Nephron (organoid): ENCODE measurements at regions not wholly inside any gene's neighbourhood (a gene's known extent, or its start where the extent isn't known, plus 50 kb on each side); places are given as distances from the start of the nearest gene placed in this dataset.

Experiments
- H3K27ac Mint-ChIP-seq, 3 experiments: 2 replicates each; pipeline ENCODE4 v1.8.0; 2020; ENCODE audit warnings: mixed read lengths in 3 of 3, mild to moderate bottlenecking in 2 of 3, moderate library complexity in 1 of 3
- H3K27me3 Mint-ChIP-seq: 2 replicates; pipeline ENCODE4 v1.8.0; 2021; ENCODE audit warnings: low read depth, mild to moderate bottlenecking, moderate library complexity, mixed read lengths
- H3K36me3 Mint-ChIP-seq: 2 replicates; pipeline ENCODE4 v1.8.0; 2020; ENCODE audit warnings: low read depth, mixed read lengths
- H3K4me1 Mint-ChIP-seq: 2 replicates; pipeline ENCODE4 v1.8.0; 2020; ENCODE audit warnings: mixed read lengths
- H3K4me3 Mint-ChIP-seq, 3 experiments: 2 replicates each; pipeline ENCODE4 v1.8.0; 2020; ENCODE audit warnings: mild to moderate bottlenecking in 3 of 3, mixed read lengths in 3 of 3, moderate library complexity in 2 of 3
- H3K9me3 Mint-ChIP-seq: 2 replicates; pipeline ENCODE4 v1.8.0; 2020; ENCODE audit warnings: mixed read lengths
- TF ChIP-seq, protein P1 (sequence below), 3 experiments: fragments of 200-600 bp; sonication (generic); IDR thresholded peaks; one replicate each; pipeline ENCODE4 v1.5.0; 2021; ENCODE audit warnings: antibody characterized with exemption in 3 of 3; ENCODE audit not compliant: unreplicated experiment in 3 of 3

DNA sequence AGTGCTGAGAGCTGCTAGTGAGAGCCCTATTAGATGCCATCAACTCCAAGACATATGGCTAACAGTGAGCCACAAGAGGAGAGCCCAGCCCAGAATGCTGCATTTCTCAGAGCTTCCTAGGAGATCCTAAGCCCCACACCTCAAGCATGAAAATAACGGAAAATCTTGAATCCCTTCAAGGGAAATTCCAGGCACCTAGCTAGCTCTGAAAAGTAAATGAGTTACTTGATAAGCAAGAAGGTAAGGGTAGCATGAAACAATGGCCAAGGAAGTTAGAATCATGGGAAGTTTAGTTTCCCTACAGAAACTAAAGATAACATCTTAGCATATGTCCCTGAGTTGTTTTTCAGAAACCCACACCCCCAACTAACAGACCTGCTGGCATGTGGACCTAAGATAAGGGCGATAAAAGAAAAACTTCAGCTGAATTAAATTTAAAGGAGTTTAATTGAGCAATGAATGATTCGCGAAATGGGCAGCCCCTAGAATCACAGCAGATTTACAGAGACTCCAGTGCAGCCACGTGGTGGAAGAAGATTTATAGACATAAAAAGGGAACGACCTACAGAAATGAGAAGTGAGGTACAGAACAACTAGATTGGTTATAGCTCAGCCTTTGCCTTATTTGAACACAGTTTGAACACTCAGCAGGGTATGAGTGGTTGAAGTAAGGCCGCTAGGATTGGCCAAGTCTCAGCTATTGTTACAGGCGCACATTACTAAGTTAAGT is 301.3 kb upstream of the DACH1 start:
- no peak overlapping the region for H3K4me3 Mint-ChIP-seq
- TF ChIP-seq, protein P1, sequence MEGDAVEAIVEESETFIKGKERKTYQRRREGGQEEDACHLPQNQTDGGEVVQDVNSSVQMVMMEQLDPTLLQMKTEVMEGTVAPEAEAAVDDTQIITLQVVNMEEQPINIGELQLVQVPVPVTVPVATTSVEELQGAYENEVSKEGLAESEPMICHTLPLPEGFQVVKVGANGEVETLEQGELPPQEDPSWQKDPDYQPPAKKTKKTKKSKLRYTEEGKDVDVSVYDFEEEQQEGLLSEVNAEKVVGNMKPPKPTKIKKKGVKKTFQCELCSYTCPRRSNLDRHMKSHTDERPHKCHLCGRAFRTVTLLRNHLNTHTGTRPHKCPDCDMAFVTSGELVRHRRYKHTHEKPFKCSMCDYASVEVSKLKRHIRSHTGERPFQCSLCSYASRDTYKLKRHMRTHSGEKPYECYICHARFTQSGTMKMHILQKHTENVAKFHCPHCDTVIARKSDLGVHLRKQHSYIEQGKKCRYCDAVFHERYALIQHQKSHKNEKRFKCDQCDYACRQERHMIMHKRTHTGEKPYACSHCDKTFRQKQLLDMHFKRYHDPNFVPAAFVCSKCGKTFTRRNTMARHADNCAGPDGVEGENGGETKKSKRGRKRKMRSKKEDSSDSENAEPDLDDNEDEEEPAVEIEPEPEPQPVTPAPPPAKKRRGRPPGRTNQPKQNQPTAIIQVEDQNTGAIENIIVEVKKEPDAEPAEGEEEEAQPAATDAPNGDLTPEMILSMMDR (IDR thresholded peaks at IDR 0.05; ENCODE audit: unreplicated experiment in 3 of 3) = no peak
- no peak overlapping the region for H3K27ac Mint-ChIP-seq
- no peaks in the 10 kb centered on the region for H3K4me1 Mint-ChIP-seq
- no peaks in the 10 kb centered on the region for H3K9me3 Mint-ChIP-seq
- H3K36me3 Mint-ChIP-seq = no peaks in the 10 kb centered on the region
- H3K27me3 Mint-ChIP-seq = peaks cover 3% of the 10 kb centered on the region

DNA sequence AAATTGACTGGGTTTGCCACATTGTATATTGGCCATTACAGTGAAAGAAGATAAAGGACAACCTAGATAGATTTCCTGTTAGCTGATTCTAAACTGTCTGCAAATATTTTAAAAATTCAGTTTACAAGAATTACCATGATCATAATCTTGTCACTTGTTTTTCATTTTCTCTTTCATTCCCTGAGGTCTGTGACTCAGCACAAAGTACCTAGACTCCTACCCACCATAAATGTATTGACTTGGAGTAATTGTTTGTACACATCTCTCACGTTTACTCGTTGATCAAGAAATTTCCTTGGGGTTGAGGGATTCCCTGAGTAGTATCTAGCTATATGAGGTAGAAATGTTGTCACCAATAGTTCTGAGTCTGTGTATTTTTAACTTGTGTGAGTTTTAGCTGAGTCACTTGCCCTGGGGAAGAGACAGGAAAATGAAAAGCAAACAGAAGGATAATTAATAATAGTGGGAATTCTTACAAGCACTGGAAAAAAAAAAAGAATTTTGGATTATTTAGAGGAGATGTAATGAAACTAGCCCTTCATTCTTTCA is 299.2 kb upstream of the DACH1 start:
- H3K36me3 Mint-ChIP-seq = no peaks in the 10 kb centered on the region
- no peak overlapping the region for H3K27ac Mint-ChIP-seq
- no peaks in the 10 kb centered on the region for H3K9me3 Mint-ChIP-seq
- no peak overlapping the region for H3K4me3 Mint-ChIP-seq
- no peaks in the 10 kb centered on the region for H3K4me1 Mint-ChIP-seq
- H3K27me3 Mint-ChIP-seq = peaks cover 3% of the 10 kb centered on the region
- TF ChIP-seq, protein P1 (IDR thresholded peaks at IDR 0.05; ENCODE audit: unreplicated experiment in 3 of 3) = no peak

DNA sequence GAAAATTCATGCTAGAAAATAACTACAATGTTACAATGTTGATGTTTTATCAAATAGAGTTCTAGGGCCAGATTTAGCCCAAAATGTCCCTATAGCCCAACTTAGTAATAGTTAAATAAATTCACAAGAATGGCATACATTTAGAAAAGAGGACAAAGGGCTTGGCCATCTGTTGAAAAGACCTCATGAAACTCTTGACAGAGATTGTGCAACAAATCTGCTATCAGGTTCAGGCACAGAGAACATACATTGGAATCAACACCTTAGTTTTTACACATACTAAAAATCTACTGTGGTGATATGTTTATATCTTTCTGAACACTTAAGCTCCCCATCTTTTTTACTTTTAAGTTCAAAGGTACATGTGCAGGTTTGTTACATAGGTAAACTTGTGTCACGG is 298.3 kb upstream of the DACH1 start:
- no peaks in the 10 kb centered on the region for H3K9me3 Mint-ChIP-seq
- TF ChIP-seq, protein P1 (IDR thresholded peaks at IDR 0.05; ENCODE audit: unreplicated experiment in 3 of 3) = no peak
- H3K27me3 Mint-ChIP-seq = peaks cover 3% of the 10 kb centered on the region
- no peak overlapping the region for H3K27ac Mint-ChIP-seq
- H3K4me1 Mint-ChIP-seq = no peaks in the 10 kb centered on the region
- no peak overlapping the region for H3K4me3 Mint-ChIP-seq
- no peaks in the 10 kb centered on the region for H3K36me3 Mint-ChIP-seq

DNA sequence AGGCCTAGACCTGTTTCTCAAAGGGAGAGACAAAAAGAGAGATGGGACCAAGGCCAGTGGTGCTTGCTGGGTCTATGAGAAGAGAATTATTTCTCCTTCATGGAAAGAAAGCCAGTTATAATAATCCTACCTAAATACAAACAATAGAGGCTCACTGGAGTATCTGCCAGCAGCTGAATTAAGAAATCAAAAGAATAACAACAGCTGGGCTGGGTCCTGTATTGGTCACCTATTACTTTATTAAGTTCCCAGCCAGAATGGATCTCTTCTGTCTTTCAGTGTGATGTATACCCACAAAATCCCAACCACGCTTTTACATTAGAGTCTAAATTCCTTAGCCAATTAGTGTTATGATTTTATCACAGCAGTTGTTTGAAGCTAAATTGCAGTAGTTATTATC is 297.8 kb upstream of the DACH1 start:
- TF ChIP-seq, protein P1 (IDR thresholded peaks at IDR 0.05; ENCODE audit: unreplicated experiment in 3 of 3) = no peak
- no peak overlapping the region for H3K4me3 Mint-ChIP-seq
- no peaks in the 10 kb centered on the region for H3K36me3 Mint-ChIP-seq
- H3K27me3 Mint-ChIP-seq = peaks cover 3% of the 10 kb centered on the region
- H3K27ac Mint-ChIP-seq = no peak overlapping the region
- H3K9me3 Mint-ChIP-seq = no peaks in the 10 kb centered on the region
- no peaks in the 10 kb centered on the region for H3K4me1 Mint-ChIP-seq

DNA sequence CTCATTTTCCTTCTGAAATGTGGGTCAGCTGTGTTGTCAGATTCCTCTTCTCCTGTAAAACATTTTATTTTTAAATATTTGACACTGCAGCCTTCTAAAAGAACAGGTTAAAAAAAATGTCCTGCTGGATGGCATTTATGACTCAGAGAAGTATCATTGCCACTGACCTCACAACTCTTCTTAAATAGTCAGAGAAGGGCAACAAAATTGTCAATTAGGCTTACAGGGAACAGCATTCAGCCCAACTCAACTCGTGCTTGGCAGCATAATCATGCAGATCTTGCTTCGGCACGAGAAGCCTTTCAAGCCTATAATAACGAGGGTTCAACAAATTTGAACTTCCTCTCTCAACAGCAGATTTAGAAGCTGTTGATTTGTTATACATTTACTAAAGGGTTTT is 296.7 kb upstream of the DACH1 start:
- H3K4me3 Mint-ChIP-seq = no peak overlapping the region
- no peaks in the 10 kb centered on the region for H3K36me3 Mint-ChIP-seq
- TF ChIP-seq, protein P1 (IDR thresholded peaks at IDR 0.05; ENCODE audit: unreplicated experiment in 3 of 3) = no peak
- H3K27me3 Mint-ChIP-seq = no peaks in the 10 kb centered on the region
- no peaks in the 10 kb centered on the region for H3K4me1 Mint-ChIP-seq
- no peak overlapping the region for H3K27ac Mint-ChIP-seq
- no peaks in the 10 kb centered on the region for H3K9me3 Mint-ChIP-seq

DNA sequence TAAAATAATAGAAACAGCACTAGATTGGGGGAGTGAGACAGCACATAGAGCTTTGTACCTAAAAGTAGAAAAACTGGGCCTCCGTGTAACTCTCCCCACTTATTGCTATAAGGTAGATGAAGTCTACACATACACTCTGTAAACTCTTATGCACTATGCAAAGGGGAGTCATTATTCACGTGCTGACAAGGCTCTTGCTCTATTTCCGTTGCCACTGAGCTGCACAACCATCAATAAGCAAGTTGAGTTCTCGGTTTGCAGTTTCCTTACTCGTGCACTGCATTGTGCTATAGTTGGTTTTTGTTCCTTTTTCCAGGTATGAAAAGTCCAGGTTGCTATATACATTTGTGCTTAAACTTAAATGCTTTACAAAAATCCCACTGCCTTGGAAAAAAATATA is 294.0 kb upstream of the DACH1 start:
- Mint-ChIP-seq H3K4me1 (no peaks in the 10 kb centered on the region), H3K36me3 (no peaks in the 10 kb centered on the region), H3K27ac (no peak overlapping the region), H3K9me3 (no peaks in the 10 kb centered on the region), H3K4me3 (no peak overlapping the region), H3K27me3 (no peaks in the 10 kb centered on the region)
- TF ChIP-seq, protein P1 (IDR thresholded peaks at IDR 0.05; ENCODE audit: unreplicated experiment in 3 of 3) = no peak
